ENCODE measurements at regions not wholly inside any gene's neighbourhood (a gene's known extent, or its start where the extent isn't known, plus 50 kb on each side); places are given as distances from the start of the nearest gene placed in this dataset.

- TF ChIP-seq CTCF (IDR thresholded peaks at IDR 0.05) (no peak), POLR2A (IDR thresholded peaks at IDR 0.05) (no peak)
These were observed 397.5 kb upstream of the PLXNA2 start for GRCh38 chr1:208641579-208642280.

Data from lower leg skin (tissue), 3 donors.